Left lung (tissue), 4 donors: ENCODE measurements at regions not wholly inside any gene's neighbourhood (a gene's known extent, or its start where the extent isn't known, plus 50 kb on each side); places are given as distances from the start of the nearest gene placed in this dataset.

Source experiments
- ATAC-seq: fragments of 200-7000 bp; cut with Tn5 transposase; one replicate; pipeline ENCODE4 v1.9.1; 2020; ENCODE audit warnings: moderate library complexity
- DNase-seq, 4 donors: peaks; one replicate each; pipeline ENCODE4 v3.0.0-alpha.2; 2013 to 2020
- H3K27ac ChIP-seq, 2 donors: fragments of 200-600 bp; sonication (generic) in 1 of 2; one replicate each; pipeline versions ENCODE4 v1.5.0 to v1.8.0; 2020 to 2021
- H3K27me3 ChIP-seq, 2 donors: fragments of 200-600 bp; sonication (generic) in 1 of 2; one replicate each; pipeline versions ENCODE4 v1.5.0 to v1.8.0; 2020 to 2021
- H3K36me3 ChIP-seq, 2 donors: fragments of 200-600 bp; sonication (generic) in 1 of 2; one replicate each; pipeline versions ENCODE4 v1.5.0 to v1.8.0; 2020 to 2021
- H3K4me1 ChIP-seq, 2 donors: fragments of 200-600 bp; one replicate each; pipeline ENCODE4 v1.8.0; 2021
- H3K4me3 ChIP-seq, 2 donors: fragments of 200-600 bp; sonication (generic) in 1 of 2; one replicate each; pipeline versions ENCODE4 v1.5.0 to v1.8.0; 2020 to 2021; ENCODE audit warnings: mild to moderate bottlenecking in 1 of 2
- H3K9me3 ChIP-seq, 2 donors: fragments of 200-600 bp; sonication (generic) in 1 of 2; one replicate each; pipeline versions ENCODE4 v1.5.0 to v1.8.0; 2020 to 2021
- CTCF ChIP-seq, 2 donors: fragments of 200-600 bp; sonication (generic) in 1 of 2; IDR thresholded peaks; one replicate each; pipeline versions ENCODE4 v1.5.0 to v1.8.0; 2021; ENCODE audit warnings: antibody characterized with exemption in 2 of 2
- intact Hi-C, 2 donors: fragments of 100-400 bp; cut with DNase I; formaldehyde crosslinking; loops; one replicate each; pipeline versions ENCODE4 v1.11.2 to v1.14.2; 2022
- donor health status: DM: no; HTN: yes; CAD: no.
- donor health status: DM: no; HTN: no; CAD: no.

GRCh38 chr16:85400305-85401205 lies 212.6 kb upstream of the GSE1 start:
- intact Hi-C loops, result no loop called here
- Histone ChIP-seq H3K27ac (no peak overlapping the region), H3K27me3 (peaks cover 0 to 1% of the 10 kb centered on the region in 2 donors), H3K36me3 (no peaks in the 10 kb centered on the region), H3K4me1 (peaks cover 3 to 13% of the 10 kb centered on the region in 2 donors), H3K9me3 (no peaks in the 10 kb centered on the region), H3K4me3 (no peak overlapping the region)
- DNase-seq, result peak in 1 of 4 donors; percentile 34
- TF ChIP-seq CTCF (IDR thresholded peaks at IDR 0.05), result no peak
- no peak for ATAC-seq

GRCh38 chr16:85401370-85401916 lies 211.7 kb upstream of the GSE1 start:
- no peak for TF ChIP-seq CTCF (IDR thresholded peaks at IDR 0.05)
- no peaks in the 10 kb centered on the region for H3K36me3 ChIP-seq
- no peak overlapping the region for H3K4me3 ChIP-seq
- DNase-seq (peak in 1 of 4 donors; percentile 49), ATAC-seq (no peak)
- H3K27me3 ChIP-seq, result no peaks in the 10 kb centered on the region
- H3K27ac ChIP-seq, result no peak overlapping the region
- intact Hi-C loops, result no loop called here
- no peaks in the 10 kb centered on the region for H3K9me3 ChIP-seq
- H3K4me1 ChIP-seq, result peaks cover 3 to 4% of the 10 kb centered on the region in 2 donors

- Histone ChIP-seq H3K27ac (no peak overlapping the region), H3K9me3 (no peaks in the 10 kb centered on the region), H3K4me1 (no peaks in the 10 kb centered on the region), H3K4me3 (no peak overlapping the region), H3K27me3 (no peaks in the 10 kb centered on the region), H3K36me3 (no peaks in the 10 kb centered on the region)
- TF ChIP-seq CTCF (IDR thresholded peaks at IDR 0.05), result no peak
- peak in 2 of 4 donors; percentile 22 to 79 for DNase-seq
- no peak for ATAC-seq
- intact Hi-C loops, result no loop called here
These were observed 211.0 kb upstream of the GSE1 start for GRCh38 chr16:85401917-85402766.

GRCh38 chr16:85402910-85403692 lies 210.0 kb upstream of the GSE1 start:
- Histone ChIP-seq H3K9me3 (no peaks in the 10 kb centered on the region), H3K27ac (no peak overlapping the region), H3K36me3 (no peaks in the 10 kb centered on the region), H3K4me1 (no peaks in the 10 kb centered on the region), H3K27me3 (no peaks in the 10 kb centered on the region), H3K4me3 (no peak overlapping the region)
- TF ChIP-seq CTCF (IDR thresholded peaks at IDR 0.05), result no peak
- ATAC-seq (peak; percentile 41), DNase-seq (peak in 3 of 4 donors; percentile 35 to 54 (median 45))
- intact Hi-C loops, result no loop called here
